NCI-H1436 (cell line): ENCODE measurements at regions not wholly inside any gene's neighbourhood (a gene's known extent, or its start where the extent isn't known, plus 50 kb on each side); places are given as distances from the start of the nearest gene placed in this dataset.

Source experiments
- DNase-seq: peaks from one replicate; lab custom pipeline; 2025; lab: John Stamatoyannopoulos, UW

DNA sequence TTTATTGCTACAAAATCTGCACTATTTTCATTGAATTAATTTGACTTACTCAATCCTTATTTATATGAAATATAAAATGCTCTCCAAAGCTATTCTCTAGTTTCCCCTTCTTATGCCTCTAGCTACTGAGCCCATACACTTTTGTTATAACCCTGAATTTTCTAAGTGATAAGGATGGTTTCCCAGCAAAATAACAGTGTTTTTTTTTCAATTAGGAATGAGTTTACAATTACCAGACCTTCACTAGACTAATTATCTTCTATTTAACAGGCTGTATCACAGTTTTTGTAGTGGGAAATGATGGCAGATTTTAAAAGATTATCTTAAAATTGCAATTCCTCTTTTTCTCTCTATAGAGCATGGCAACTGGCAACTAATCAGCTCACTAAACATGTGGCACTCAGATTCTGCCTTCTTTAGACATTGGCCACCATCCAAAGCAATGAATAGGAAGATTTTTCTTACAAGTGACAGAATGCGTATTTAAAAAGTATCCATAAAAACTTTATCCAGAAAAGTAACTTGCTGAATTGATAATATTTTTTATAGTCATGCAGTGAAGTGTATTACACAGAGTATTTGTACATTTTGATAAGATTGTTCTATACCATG is 585.7 kb upstream of the ZNF608 start:
- DNase-seq, result no peak

DNA sequence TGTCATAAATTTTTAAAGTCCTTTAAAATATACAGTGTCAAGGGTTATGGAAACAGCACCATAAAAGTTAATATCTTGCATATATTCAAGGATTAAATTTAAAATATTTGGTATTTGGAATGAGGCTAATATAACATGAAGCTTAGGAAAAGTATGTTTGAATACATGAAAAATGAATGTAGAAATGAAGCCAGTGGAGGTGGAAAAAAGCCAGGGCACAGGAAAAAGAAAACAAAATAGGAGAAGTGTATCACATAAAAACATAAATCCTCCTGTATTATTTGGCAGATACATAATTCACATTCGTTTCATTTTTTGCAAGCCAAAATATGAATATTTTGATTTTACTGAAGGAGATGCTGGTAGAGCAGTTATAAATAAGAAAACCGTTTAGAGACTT is 587.0 kb upstream of the ZNF608 start:
- no peak for DNase-seq

DNA sequence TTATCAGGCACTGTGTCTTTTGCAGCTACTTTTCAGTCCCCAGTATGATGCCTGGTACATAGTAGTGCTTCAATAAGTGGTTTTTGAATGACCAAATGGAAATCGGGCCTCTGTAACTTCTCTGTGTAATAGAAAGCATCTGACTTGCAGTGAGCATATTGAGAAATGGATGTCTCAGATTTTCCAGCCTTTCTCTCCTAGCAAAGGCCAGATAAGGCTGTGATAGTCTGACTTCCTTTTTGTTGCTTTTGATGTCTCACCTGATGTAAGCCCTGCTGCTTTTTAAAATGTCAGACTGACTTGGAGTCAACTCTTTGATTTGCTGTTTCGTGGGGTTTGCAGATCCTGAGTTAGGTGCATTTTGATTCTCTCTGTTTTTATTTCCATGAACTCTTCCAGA is 590.0 kb upstream of the ZNF608 start:
- no peak for DNase-seq

DNA sequence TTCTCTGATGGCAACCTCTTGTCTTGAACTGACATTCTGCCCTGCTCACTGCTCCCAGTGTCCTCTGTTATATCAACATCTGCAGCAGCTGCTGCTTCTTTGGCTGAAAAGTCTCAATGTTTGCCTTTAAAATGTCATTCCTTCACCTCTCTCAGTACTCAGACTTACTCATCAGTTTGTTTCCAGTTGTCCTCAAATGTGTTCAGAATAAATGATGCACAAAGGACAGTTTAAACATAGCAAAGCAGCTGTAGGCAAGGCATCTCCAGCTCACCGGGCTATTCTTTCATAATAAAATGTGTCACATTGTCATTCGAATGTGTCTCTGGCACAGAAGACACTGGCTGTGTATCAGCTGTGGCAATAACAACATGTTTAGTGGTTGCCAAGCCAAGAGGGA is 590.9 kb upstream of the ZNF608 start:
- DNase-seq, result no peak

DNA sequence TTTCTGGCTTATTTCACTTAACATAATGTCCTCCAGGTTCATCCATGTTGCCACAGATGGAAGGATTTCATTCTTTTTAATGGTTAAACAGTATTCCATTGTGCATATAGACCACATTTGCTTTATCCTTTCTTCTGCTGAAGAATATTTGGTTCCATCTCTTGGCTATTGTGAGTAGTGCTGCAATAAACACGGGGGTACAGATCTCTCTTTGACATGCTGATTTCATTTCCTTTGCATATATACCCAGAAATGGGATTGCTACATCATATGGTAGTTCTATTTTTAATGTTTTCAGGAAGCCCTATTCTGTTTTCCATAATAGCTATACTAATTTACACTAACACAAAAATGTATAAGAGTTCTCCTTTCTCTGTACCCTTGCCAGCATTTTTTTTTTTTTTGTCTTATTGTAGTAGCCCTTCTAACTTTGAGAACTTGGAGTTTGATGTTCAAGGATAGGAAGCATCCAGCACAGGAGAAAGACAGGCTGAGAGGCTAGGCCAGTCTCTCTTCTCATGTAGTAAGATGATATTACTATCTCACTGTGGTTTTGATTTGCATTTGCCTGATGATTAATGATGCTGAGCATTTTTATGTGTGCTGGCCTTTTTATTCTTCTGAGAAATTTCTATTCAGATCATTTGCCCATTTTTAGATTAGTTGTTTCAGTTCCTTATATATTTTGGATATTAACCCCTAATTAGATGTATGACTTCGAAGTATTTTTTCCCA is 592.2 kb upstream of the ZNF608 start:
- no peak for DNase-seq

GRCh38 chr5:125341436-125341835 is 595.0 kb upstream of the ZNF608 start:
- DNase-seq, result no peak

DNA sequence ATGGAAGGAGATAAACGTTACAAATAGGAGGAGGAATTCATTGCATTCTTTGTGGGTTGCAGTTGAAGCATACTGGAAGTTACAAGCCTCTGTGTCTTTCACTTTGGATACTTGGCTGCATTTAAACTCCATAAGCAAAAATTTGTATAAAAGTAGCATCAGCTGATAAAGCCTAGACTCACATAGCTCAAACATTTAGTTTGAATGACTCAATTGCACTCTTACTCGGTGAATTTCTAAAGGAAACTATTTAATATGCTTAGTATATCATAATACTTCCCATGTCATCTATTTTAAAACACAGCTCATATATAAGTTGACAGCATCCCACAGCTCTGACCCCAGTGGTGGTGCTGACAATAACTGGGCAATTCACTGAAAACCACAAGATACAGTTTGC is 596.6 kb upstream of the ZNF608 start:
- no peak for DNase-seq

- DNase-seq, result no peak
These were observed 599.9 kb upstream of the ZNF608 start for GRCh38 chr5:125346316-125346715.

GRCh38 chr5:125348221-125348692 is 601.8 kb upstream of the ZNF608 start:
- DNase-seq, result peak; percentile 82

DNA sequence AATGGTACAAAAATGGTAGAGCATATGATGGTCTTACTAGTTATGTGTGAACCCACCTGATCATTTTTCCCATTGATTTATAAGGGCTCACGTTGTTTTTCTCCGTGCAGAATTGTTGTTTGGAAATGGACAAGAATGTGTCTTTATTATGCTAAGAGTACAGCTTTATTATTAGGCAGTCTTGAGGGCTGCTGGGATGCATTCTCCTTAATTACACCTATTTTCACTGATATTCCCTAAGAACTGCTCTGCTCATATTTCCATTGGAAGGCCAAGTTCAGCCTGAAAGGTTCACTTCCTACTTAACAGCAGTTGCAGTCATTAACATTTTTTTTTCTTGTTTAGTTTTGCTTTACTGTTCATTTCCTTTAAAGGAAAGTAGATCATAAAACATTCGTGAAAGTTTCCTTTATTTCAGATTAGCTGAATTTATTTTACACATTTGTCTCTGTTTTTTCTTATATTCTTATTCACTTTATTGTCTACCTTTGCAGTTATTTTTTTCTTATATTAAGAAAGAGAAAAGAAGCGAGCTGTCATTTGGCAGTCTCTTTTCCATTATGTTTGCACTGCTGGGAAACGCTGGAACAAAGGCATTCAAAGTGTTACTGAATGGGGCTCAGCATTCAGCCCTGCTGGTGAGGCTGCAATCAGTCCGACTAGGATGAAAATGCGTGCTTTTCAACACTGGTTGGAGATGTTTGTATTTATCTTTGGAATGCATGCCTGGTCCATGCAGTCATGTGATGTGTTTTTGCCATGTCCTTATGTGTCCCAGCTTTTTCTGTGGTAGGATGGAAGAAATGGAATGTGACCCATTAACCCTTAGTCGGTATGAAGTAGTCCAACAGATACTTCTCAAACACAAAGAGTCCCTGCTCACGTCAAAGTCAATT is 602.7 kb upstream of the ZNF608 start:
- no peak for DNase-seq

DNA sequence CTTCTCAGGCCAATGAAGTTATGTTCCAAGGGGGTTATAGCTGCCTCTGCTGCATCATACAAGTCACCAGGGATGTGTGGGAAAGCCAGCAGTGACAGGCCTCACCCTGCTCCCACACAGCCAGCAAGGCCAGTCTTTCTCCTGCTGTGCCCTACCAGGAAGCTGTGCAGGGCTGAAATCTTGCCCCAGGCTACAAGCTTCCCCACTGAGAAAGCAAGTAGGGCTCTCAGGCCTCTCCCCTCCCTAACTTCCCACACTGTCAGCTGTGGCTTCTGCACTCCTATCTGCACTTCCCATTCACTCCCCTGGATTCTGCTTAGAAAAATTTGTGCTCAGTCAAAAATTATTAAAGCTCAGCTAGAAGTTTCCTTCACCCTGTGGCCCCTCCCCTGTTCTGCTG is 611.2 kb upstream of the ZNF608 start:
- no peak for DNase-seq

- no peak for DNase-seq
These were observed 619.3 kb upstream of the ZNF608 start for GRCh38 chr5:125365747-125366146.

DNA sequence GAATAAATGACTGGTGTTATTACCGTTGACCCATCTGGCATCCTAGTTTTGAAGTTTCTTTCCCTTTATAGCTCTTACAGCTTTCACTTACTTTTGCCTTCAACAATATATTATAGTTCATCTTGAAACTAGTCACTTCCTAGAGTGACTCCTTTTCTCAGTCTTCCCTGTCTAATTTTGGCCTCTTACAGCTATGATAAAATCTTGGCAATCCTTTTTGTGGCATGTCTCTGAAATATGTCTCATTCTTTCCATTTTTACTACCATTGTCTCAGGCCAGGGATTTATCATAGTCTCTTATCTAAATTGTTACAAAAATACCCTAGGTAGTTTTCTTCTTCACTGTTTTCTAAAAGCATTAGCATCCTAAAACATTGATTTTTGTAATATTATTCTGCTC is 621.3 kb upstream of the ZNF608 start:
- DNase-seq, result no peak

DNA sequence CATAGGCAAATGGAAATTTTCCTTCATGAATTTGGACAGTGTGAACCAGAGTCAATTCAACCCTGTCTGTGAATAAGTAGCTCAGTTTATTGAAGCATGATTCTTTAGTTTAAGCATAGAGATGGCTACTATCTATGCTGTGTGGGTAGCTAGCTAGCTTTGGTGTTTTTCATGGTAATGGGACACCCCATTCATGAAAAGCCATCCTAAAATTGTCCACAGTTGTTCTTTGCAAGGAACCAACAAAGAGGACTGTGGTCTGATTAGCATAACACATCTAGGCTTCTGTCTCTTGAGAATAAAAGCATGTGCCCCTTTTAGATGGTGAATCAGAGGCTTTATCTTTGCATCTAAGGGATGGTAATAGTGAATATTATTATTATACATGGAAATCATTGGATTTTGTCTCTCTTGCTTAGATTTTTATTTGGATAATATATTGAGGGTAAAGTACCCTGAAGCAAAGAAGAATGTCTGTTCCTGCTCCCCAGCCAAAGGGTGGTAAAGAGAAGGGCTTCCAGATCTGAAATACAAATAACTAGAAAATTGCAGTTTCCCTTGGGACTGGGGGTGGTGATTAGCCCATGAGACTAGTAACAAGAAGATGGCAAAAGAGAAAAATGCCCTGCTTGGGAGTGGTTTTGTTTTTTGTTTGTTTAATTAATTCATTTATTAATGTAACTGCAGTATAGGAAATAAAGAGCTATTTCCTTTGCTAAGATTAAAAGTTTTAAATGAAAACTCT is 624.2 kb upstream of the ZNF608 start:
- DNase-seq, result peak; percentile 42

DNA sequence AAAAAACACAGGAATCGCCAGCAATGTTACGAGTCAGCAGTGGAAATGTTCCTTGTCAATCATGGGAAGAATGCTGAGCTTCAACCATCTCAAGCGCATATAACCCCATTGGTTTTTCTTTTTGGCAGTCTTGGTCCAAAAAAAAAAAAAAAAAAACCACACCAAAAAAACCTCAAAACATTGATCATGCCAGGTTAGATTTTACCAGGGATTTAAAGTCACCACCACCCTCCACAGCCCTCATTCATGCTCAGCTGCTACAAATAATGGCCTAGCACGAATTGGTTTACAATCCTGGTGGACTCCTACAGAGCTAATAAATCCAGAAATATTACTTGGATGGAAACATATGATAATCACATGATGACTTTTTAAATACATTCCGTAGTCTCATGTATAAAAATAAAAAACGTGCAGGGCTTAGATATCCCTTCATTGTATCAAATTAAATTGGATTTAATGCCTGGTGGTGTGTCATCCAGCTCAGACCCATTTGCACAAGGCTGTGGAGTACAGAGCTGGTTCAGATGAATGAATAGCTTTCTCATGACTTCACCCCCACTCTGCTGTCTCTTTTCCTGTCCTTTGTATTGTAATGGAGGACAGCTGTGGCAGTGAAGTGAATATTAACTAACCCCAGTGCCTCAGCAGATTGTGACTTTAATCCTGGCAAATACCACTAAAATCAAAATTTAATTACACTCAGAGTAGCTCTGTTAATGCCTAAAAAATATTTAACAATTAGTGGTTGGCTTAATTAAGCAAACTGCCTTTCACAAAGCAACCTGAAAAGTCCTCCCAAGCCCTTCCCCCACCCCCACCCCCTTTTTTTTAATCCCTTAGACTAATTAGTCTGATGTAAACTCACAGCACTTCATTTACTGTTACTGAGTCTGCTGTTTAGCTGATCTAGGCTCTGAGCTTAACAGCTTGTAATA is 626.5 kb upstream of the ZNF608 start:
- DNase-seq, result peak; percentile 81

DNA sequence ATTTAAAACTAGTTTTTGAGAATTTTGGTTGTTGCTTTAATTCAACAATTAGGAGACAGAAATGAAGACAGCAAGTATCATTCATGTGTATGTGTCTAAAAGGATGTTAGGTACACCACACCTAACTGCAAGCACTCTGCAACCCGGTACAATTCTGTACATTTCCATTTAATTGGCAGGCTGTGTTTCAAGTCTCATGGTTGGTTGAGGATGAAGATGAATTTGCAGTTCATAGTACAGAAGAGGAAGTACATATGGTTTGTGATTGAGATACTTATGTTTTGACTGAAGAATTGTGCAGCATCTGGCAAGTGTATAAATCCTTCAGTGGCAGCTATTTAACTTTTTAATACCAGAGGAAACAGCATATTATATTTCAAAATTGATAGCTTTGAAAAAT is 628.7 kb upstream of the ZNF608 start:
- no peak for DNase-seq

DNA sequence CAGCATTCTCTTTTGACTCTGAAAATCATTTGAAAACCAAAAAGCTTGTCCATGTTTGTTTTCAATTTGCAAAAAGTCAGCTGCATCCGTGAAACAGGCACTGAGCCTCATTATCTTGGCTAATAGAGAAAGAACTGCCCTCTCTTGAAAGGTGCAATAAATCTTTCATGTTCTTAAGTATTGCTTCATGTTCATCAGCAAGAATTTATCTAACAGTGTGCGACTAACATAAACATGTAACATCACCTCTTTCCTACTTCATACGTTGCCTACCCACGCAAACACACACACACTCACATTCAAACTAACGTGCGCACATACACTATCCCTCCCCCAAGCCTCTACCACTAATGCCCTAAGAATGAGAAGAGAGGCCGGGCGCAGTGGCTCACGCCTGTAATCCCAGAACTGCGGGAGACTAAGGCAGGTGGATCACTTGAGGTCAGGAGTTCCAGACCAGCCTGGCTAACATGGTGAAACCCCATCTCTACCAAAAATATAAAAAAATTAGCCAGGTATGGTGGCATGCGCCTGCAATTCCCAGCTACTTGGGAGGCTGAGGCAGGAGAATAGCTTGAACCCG is 629.7 kb upstream of the ZNF608 start:
- peak; percentile 65 for DNase-seq

DNA sequence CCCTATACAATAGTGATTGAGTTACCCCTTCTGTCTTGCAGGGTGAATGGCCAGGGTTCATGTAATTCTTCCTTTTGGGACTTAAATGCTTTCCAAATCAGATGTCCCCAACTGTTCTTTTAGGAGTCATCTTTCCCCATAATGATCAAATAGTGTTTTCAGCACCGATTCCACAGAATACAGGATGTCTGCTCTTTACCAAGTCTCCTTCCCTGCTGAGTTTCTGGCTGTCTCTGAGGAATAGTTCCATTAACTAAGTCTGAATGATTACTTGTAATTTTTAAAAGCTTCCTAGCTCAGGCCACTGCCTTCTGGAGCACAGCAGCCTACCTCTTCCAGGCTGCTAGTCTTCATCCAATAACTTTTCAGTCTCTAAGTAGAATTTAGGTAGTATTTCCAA is 630.7 kb upstream of the ZNF608 start:
- no peak for DNase-seq

DNA sequence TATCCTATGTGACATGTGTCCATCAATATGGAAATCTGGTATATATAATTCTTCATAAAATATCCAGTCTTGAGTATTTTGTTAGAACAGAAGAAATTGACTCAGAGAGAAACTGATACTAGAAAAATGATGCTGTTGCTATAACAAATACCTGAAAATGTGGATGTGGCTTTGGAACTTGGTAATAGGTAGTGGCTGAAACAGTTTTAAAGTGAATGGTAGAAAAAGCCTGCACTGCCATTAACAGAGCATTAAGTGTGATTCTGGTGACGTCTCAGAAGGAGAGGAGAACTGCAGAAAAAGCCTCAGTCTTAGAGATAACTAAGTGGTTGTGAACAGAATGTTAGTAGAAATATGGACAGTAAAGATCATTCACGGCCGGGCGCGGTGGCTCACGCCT is 634.9 kb upstream of the ZNF608 start:
- no peak for DNase-seq

DNA sequence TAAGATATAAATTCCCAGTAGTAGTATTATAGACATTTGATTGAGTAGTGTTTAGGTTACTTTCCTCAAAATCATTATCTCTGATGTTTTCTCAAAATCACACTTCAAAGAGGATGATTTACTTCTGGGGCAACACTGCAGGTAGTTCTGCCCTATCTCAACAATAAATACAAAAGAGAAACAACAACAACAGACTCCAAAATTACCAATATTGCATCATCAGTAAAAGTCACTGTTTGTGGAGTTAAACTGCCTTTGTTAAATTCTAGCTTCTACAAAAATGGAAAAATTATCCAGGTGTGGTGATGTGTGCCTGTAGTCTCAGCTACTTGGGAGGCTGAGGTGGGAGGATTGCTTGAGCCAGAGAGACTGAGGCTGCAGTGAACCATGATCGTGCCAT is 637.6 kb upstream of the ZNF608 start:
- no peak for DNase-seq

DNA sequence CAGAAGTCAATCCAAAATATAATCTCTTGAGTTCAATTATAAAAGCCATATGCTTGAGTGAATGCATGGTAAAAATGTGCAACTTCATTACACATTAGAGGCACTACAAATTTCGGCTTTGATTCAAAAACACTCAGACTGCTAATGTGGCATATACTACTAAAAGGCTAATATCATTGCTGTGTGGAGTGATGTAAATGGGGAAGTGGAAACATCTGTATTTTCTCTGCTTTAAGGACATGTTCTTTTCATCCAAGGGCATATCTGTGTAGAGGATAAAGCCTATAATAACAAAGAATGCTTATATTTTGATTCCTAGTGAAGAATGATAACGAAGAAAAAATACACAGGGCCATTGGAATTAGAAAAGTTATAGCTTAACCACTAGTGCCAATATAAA is 643.9 kb upstream of the ZNF608 start:
- DNase-seq, result no peak
